A549 (cell line): ENCODE measurements at regions not wholly inside any gene's neighbourhood (a gene's known extent, or its start where the extent isn't known, plus 50 kb on each side); places are given as distances from the start of the nearest gene placed in this dataset.

Experiments used
- BHLHE40 ChIP-seq: IDR thresholded peaks from 2 replicates; pipeline ENCODE4 v1.6.1; 2012; ENCODE audit warnings: low read depth, low read length, inconsistent platforms
- CTCF ChIP-seq: fragments of >200 bp; sonication (Bioruptor Twin); formaldehyde crosslinking; IDR thresholded peaks from 3 replicates; pipeline ENCODE4 v1.5.1; 2016
- KDM1A ChIP-seq: fragments of 200-600 bp; sonication (generic); IDR thresholded peaks from 2 replicates; pipeline ENCODE4 v1.6.1; 2016; ENCODE audit warnings: low read depth, mild to moderate bottlenecking
- ZNF302 ChIP-seq: fragments of 250-450 bp; sonication (Bioruptor Pico); IDR thresholded peaks from 2 replicates; pipeline ENCODE4 v1.9.0; 2021; ENCODE audit warnings: inconsistent platforms, mild to moderate bottlenecking, moderate library complexity

DNA sequence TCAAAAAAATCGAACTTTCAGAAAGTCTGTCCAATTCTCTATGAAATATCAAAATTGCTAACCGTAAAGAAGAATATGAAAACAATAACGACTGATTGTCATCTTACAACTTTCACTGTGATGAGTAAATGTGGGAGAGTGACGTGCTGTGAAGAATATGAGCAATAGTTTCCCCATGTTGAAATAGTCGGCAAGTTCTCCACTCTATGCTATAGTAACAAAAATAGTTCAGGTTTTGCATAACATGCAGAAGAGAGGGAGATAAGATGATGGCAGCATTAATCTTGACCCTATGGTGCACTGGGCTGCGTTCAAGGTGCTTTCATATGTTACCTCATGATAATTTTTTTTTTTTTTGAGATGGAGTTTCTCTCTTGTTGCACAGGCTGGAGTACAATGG is 196.8 kb upstream of the CYRIA start:
- TF ChIP-seq BHLHE40 (no peak), KDM1A (no peak), ZNF302 (no peak), CTCF (no peak)
